Medulla oblongata (tissue), 1 donor: ENCODE measurements at regions not wholly inside any gene's neighbourhood (a gene's known extent, or its start where the extent isn't known, plus 50 kb on each side); places are given as distances from the start of the nearest gene placed in this dataset.
"Not testable (repeated sequence)": the region's sequence is repeated elsewhere in the genome, so short reads cannot be mapped to it uniquely, and the experiment has no call there.

Source experiments
- DNase-seq: peaks from one replicate; pipeline ENCODE4 v3.0.0-alpha.2; 2015; ENCODE audit errors: extremely low spot score

DNA sequence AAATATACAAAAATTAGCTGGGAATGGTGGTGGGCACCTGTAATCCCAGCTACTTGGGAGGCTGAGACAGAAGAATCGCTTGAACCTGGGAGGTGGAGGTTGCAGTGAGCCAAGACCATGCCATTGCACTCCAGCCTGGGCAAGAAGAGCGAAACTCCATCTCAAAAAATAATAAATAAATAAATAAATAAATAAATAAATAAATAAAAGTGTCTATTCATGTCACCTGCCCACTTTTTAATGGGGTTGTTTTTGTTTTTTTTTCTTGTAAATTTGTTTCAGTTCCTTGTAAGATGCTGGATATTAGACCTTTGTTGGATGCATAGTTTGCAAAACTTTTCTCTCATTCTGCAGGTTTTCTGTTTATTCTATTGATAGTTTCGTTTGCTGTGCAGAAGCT lies 71.9 kb upstream of the KCNAB1 start:
- DNase-seq: not testable (repeated sequence)

GRCh38 chr3:156050918-156051317 lies 69.5 kb upstream of the KCNAB1 start:
- DNase-seq: no peak

- no peak for DNase-seq
Measured at GRCh38 chr3:156051651-156052050, 68.7 kb upstream of the KCNAB1 start.

GRCh38 chr3:156052115-156052514 lies 68.3 kb upstream of the KCNAB1 start:
- no peak for DNase-seq

DNA sequence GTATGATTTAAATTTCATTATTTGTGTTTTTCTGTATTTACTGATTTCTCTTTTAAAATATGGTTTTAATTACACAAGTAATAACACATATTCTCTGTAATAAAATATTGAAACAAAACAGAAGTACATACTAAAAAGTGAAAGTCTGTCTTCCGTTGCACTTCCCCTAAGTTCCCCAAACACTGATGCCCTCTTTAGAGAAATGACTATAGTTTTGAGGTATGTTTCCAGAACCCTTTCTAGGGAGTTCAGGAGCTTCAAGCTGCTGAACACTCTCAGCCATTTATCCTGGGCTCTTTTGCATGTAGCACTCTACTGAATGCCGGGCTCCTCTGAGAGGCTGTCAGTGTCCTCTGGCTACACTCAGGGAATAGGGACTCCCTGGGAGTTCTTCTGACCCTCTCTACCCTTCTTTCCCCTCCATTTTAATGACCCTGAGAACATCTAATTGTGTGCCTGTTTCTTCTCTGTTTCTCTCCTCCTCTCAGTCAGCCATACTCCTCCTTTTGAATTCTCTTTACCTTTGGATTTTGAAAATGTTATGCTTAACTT lies 60.4 kb upstream of the KCNAB1 start:
- DNase-seq: no peak

GRCh38 chr3:156068151-156068550 lies 52.2 kb upstream of the KCNAB1 start:
- DNase-seq: not testable (repeated sequence)

DNA sequence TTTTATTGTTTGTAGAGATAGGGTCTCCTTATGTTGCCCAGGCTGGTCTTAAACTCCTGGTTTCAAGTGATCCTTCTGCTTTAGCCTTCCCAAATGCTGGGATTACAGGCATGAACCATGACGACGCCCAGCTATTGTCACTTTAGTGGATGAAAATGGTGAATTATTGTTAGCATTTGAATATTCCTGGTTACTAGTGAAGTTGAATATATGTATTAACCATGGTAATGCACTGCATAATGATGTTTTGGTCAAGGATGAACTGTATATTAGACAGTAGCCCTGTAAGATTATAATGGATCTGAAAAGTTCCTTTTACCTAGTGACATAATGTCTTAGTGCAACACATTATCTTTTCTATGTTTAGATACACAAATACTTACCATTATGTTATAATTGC lies 50.4 kb upstream of the KCNAB1 start:
- no peak for DNase-seq
